ENCODE measurements at regions not wholly inside any gene's neighbourhood (a gene's known extent, or its start where the extent isn't known, plus 50 kb on each side); places are given as distances from the start of the nearest gene placed in this dataset.

DNA sequence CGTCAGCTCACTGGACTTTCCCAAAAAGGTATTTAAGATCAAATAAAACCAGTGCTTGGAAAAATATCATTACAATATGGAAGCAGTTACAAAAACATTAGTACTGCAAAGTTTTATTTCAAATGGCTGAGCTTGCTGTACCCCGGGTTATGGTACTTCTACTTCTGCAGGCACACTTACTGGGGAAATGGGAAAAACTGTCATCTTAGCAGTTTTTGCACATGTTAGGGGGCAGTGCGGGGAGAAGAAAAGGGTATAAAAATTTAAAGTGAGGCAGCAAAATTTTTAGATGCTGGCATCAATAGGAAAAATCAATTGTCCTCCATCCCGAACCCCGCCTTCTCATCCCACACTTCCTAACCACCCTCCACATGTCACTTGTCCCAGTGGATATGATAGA lies 133.4 kb downstream of the ATG4C start:
- intact Hi-C loops (cut with DNase I), result no loop called here

GRCh38 chr1:62917805-62918204 lies 133.9 kb downstream of the ATG4C start:
- DNase-seq (ENCODE audit: low spot score), result no peak
- intact Hi-C loops (cut with DNase I), result no loop called here
- ATAC-seq, result no peak

More for the DNA sequence above, 133.4 kb downstream of the ATG4C start:
- ATAC-seq (no peak), DNase-seq (ENCODE audit: low spot score) (no peak)

GRCh38 chr1:62918700-62919099 lies 134.8 kb downstream of the ATG4C start:
- ATAC-seq (no peak), DNase-seq (ENCODE audit: low spot score) (no peak)
- intact Hi-C loops (cut with DNase I), result no loop called here

DNA sequence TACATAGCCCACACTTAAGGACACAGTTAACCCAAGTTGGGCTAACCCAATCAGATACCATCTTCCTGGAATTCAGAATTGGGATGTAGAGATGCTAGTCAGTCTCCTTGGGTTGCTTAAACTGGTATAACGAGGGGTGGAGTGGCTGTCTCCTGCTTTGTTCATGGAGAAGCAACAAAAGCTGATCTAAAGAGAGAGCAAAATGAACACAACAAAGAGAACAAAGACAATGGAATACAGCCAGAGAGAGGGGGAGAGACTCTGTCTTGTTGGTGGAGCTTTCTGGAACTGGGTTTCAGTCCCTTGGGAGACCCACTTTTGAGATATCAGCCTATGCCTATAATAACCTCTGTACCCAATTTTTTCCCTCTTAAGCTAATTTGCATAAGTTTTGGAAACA lies 138.1 kb downstream of the ATG4C start:
- no peak for ATAC-seq
- DNase-seq (ENCODE audit: low spot score), result no peak
- intact Hi-C loops (cut with DNase I), result no loop called here

GRCh38 chr1:62924983-62925790 lies 141.3 kb downstream of the ATG4C start:
- ATAC-seq, result no peak
- no peak for DNase-seq (ENCODE audit: low spot score)

DNA sequence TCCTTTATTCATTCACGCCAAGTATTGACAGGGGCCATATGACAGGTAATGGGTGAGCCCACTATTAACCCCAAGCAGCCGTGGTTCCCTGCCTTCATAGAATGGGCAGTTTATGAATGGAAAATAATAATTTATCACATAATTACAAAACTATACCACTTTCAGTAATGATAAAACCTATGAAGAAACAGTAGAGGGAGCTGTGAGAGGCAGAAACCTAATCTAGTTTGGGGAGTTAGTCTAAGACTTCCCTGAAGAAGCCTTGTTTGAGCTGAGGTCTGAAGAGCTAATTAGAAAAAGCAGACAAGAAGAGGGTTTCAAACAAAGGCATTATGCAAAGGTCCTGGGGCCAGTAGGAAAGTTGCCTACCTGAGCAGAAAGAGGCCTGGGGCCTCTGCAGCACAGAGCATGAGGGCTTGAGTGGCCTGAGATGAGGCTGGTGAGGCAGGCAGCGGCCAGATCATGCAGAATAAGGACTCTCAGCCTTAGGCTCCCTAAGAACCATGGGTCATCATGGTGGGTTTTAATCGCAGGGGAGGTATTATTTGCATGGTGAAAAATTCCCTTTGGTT lies 142.8 kb downstream of the ATG4C start:
- DNase-seq (ENCODE audit: low spot score) (no peak), ATAC-seq (no peak)
- intact Hi-C loops (cut with DNase I), result no loop called here

More at GRCh38 chr1:62924983-62925790, 141.3 kb downstream of the ATG4C start:
- intact Hi-C loops (cut with DNase I), result no loop called here

- intact Hi-C loops (cut with DNase I), result no loop called here
- ATAC-seq, result no peak
- no peak for DNase-seq (ENCODE audit: low spot score)
Observed at GRCh38 chr1:62928885-62929284, 145.0 kb downstream of the ATG4C start.

GRCh38 chr1:62937634-62938296 lies 153.8 kb downstream of the ATG4C start:
- ATAC-seq (no peak), DNase-seq (ENCODE audit: low spot score) (no peak)
- intact Hi-C loops (cut with DNase I), result no loop called here

GRCh38 chr1:62941780-62942179 lies 157.8 kb downstream of the ATG4C start:
- DNase-seq (ENCODE audit: low spot score), result no peak
- ATAC-seq, result peak; percentile 55
- intact Hi-C loops (cut with DNase I), result no loop called here

GRCh38 chr1:62946511-62946910 lies 162.6 kb downstream of the ATG4C start:
- intact Hi-C loops (cut with DNase I), result no loop called here
- no peak for DNase-seq (ENCODE audit: low spot score)

DNA sequence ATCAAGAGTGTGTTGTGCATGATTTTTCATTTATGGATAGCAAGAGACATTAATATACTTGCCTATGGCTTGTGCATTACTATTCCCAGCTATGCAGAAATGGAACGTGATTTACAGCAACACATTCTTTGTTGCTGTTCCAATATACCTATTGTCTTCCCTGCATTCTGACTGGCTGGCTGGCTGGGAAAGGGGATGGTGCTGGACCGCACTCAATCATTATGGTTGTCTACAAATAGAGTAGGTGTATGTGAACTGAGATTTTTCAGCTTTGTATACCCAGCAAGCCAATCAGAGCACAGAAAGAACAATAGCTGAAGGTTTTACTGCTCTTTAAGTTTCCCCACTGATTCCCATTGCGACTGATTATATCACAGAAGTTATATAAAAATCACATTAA lies 167.5 kb downstream of the ATG4C start:
- ATAC-seq (no peak), DNase-seq (ENCODE audit: low spot score) (no peak)
- intact Hi-C loops (cut with DNase I), result no loop called here

More at GRCh38 chr1:62946511-62946910, 162.6 kb downstream of the ATG4C start:
- ATAC-seq, result no peak

GRCh38 chr1:62952596-62952995 lies 168.7 kb downstream of the ATG4C start:
- ATAC-seq (no peak), DNase-seq (ENCODE audit: low spot score) (no peak)
- intact Hi-C loops (cut with DNase I), result no loop called here

DNA sequence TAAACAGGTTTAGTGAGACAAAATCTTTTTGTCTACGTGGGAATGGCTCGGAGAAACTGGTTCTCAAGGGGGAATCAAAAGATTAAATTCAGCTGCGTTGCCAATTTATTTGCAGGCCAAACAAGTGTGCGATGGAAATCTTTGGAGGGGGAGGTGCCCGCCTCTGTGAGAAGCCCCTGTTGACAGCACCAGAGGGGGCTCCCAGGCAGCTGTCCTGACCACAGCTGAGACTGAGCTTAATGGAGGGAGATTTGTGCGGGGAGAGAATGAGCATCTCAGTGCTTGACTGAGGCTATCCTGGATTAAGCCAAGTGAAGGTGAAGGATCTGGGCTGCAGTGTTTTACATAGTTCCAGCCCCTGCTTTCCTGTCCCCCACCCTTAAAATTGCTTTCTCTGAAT lies 169.7 kb downstream of the ATG4C start:
- DNase-seq (ENCODE audit: low spot score) (no peak), ATAC-seq (no peak)
- intact Hi-C loops (cut with DNase I), result no loop called here

- ATAC-seq, result no peak
- DNase-seq (ENCODE audit: low spot score), result no peak
- intact Hi-C loops (cut with DNase I), result no loop called here
Observed at GRCh38 chr1:62954758-62955157, 170.8 kb downstream of the ATG4C start.

DNA sequence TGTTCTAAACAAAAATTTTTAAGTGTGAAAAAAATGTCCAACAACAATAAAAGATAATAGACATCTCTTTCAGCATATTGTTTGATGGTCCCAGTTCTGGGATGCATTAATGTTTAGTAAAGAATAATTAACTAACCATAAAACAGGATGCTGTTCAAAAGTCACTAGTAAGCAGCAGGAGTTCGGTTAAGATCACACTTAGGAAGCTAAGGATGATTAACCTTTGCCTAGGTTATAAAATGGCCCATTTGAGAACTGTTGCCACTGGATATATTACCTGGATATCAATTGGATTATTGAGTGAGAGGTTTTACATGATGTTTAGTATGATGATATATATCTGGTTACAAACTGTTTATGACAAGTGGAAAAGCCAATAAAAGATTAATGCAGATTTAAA lies 171.7 kb downstream of the ATG4C start:
- DNase-seq (ENCODE audit: low spot score) (no peak), ATAC-seq (no peak)
- intact Hi-C loops (cut with DNase I), result no loop called here

DNA sequence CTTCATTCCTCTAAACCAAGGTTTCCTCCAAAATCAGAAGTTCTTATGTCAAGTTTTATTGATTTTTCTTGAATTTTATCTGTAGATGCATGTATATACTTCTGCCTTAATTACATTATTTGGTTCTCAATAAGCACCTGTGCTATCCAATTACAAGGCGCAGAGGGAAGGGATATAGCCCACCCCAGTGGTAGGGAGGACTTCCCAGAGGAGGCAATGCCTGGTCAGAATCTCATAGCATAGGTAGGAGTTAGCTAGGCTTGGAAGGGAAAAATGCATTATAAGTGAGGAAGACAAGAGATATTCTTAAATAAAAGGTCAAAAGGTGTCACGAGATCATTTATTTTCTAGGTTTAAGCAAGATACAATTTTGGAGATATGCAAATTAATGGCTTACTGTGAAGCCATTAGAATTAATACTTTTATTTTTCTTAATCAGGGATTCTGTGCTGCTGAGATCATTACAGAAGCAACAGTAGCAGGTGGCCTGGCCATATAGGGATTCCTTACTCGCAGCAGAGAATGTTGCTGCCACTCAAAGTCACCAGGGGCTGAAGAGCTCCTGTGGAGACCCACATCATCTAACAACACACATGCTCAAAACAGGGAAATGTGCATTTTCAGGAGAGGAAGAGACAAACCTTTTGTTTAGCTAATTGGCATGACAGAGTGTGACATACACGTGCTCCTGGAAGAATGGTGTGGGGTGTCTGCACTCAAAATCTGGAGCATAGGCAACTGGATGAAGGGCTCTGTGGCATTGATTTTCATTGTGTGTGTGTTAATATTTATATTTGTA lies 178.3 kb downstream of the ATG4C start:
- ATAC-seq (no peak), DNase-seq (ENCODE audit: low spot score) (no peak)
- intact Hi-C loops (cut with DNase I), result no loop called here

DNA sequence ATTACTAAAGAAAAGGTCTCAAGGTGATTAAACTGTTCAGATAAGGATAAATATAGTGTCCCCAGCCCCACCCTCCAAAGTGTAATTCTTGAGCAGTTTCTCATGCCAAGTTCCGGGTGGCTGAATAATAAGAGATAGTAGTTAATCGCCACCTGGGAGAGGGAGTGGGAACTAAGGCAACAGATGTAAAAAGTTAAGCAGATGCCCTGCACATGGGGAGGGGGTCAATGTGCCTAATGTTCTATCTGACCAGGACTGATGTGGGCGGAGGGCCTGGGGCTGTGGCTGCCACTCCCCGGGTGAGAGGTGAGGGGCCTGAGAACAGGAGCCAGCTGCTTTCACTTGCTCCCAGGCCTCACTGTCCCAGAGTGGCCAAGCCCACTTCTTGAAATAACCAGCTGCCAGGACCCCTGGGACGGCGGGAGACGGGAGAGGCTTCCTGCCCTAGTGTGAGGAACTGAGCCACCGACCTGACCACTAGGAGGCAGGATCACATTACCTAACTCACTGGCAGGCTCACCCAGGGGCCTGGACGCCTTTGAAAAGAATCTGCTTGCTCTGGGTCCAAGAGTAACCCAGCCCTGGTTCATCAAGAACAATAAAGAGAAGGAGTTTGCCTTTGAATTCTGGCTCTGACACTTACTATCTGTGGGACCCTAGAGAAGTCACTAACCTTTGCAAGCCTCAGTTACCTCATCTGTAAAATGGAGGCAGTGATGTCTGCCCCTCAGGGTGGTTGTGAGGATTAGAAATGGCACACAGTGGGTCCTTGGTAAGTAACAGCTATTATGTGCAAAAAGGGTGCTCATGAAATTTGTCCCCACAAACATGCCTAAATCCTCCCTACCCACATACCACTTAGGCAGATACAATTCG lies 179.2 kb downstream of the ATG4C start:
- DNase-seq (ENCODE audit: low spot score) (peak; percentile 70), ATAC-seq (peak; percentile 81)
- intact Hi-C loops (cut with DNase I), result no loop called here

- DNase-seq (ENCODE audit: low spot score) (no peak), ATAC-seq (no peak)
- intact Hi-C loops (cut with DNase I), result no loop called here
Observed at GRCh38 chr1:62964141-62964540, 180.2 kb downstream of the ATG4C start.

DNA sequence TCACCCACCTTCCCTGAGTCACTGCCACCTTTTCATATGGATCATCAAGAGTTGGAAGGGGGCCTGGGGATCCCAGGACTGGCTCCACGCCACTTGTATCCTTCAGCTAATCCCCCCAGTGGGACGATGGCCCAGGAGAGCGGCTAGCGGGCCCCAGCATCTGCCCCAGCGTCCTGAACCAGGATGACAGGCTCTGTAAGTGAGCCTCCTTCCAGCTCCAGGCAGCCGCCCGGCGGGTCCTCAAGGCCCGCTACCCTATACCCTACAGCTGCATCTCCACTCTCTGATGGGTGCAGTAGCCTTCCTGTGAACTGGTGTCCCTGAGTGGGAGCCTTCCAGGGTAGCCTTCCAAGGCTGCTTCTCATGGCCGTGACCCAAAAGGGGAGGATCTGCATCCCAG lies 183.1 kb downstream of the ATG4C start:
- intact Hi-C loops (cut with DNase I), result no loop called here
- no peak for DNase-seq (ENCODE audit: low spot score)
- ATAC-seq, result no peak
